ENCODE measurements at regions not wholly inside any gene's neighbourhood (a gene's known extent, or its start where the extent isn't known, plus 50 kb on each side); places are given as distances from the start of the nearest gene placed in this dataset.
"Not testable (repeated sequence)": the region's sequence is repeated elsewhere in the genome, so short reads cannot be mapped to it uniquely, and the experiment has no call there.

DNA sequence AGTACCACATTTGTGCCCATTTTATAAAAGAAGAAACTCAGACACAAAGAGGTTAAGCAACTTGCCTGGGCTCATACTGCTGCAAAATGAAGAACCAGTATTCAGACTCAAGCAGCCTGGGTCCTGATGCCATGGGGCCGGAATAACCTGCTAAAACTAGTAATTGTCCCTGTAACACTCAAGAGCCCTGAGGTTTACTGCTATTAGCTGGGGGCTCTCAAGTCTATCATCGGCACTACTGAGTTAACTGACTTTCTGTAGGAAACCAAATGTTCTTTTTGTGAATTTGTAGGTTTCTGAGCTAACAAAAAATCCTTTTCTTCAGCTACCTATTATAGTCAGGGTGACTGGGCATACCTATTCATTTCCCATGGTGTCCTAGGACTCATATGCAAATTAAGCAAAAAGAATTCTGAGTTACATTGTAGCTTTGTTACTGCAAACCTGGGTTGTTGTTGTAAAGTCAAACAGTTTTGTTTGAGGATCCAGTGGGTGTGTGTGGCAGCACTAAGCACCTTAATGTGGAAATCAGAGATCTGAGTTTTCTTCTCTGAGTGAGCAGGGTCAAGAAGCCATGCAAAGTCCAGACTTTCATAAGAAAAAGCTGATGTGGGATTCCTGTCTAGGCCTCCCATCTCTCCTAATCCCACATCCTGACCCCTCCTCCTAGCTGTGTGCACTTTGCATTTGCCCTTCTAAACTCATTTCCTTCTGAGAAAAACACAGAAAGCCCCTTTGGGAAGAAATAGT lies 72.4 kb upstream of the TNP1 start:
- Histone ChIP-seq H3K27me3 (ENCODE audit: control insufficient read depth, extremely low read depth, insufficient read depth, low read length) (peaks cover under 1% of the 10 kb centered on the region), H4K20me1 (ENCODE audit: control insufficient read depth, extremely low read depth, insufficient read depth, low read length) (no peaks in the 10 kb centered on the region), H3K36me3 (ENCODE audit: control insufficient read depth in 2 of 2, extremely low read depth in 1 of 2, insufficient read depth in 2 of 2, low read length in 2 of 2) (no peaks in the 10 kb centered on the region), H3K9me1 (ENCODE audit: control insufficient read depth, extremely low read depth, insufficient read depth, low read length) (no peaks in the 10 kb centered on the region), H2AFZ (ENCODE audit: control insufficient read depth, low read length) (no peak overlapping the region), H3K9me3 (ENCODE audit: control insufficient read depth, low read depth, low read length) (no peaks in the 10 kb centered on the region), H3K9ac (ENCODE audit: control insufficient read depth, extremely low read depth, insufficient read depth, low read length) (no peak overlapping the region), H3K4me2 (ENCODE audit: control insufficient read depth, extremely low read depth, insufficient read depth, low read depth, low read length) (no peak overlapping the region), H3K27ac (ENCODE audit: control insufficient read depth, insufficient read depth, low read length) (no peak overlapping the region), H3K79me2 (ENCODE audit: control insufficient read depth, insufficient read depth, low read length) (no peaks in the 10 kb centered on the region), H3K4me1 (ENCODE audit: control insufficient read depth, extremely low read depth, insufficient read depth, low read length) (no peaks in the 10 kb centered on the region), H3K4me3 (ENCODE audit: control insufficient read depth in 2 of 3, extremely low read depth in 1 of 3, insufficient read depth in 2 of 3, low read depth in 1 of 3, low read length in 3 of 3) (no peak overlapping the region)
- no peak for FAIRE-seq
- dilution Hi-C loops (cut with MboI; ENCODE audit: extremely low pct_ligation_motif_present, low sequenced_read_pairs), result no loop called here
- TF ChIP-seq EZH2 (IDR thresholded peaks at IDR 0.05; ENCODE audit: low read length), result no peak
- TF ChIP-seq, protein P1, sequence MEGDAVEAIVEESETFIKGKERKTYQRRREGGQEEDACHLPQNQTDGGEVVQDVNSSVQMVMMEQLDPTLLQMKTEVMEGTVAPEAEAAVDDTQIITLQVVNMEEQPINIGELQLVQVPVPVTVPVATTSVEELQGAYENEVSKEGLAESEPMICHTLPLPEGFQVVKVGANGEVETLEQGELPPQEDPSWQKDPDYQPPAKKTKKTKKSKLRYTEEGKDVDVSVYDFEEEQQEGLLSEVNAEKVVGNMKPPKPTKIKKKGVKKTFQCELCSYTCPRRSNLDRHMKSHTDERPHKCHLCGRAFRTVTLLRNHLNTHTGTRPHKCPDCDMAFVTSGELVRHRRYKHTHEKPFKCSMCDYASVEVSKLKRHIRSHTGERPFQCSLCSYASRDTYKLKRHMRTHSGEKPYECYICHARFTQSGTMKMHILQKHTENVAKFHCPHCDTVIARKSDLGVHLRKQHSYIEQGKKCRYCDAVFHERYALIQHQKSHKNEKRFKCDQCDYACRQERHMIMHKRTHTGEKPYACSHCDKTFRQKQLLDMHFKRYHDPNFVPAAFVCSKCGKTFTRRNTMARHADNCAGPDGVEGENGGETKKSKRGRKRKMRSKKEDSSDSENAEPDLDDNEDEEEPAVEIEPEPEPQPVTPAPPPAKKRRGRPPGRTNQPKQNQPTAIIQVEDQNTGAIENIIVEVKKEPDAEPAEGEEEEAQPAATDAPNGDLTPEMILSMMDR (optimal IDR thresholded peaks at IDR 0.05 in 1 of 3, IDR thresholded peaks at IDR 0.05 in 1 of 3, conservative IDR thresholded peaks at IDR 0.05 in 1 of 3; ENCODE audit: extremely low read depth in 1 of 3, insufficient read depth in 2 of 3, low read length in 3 of 3), result no peak
- no peak for DNase-seq (ENCODE audit: low read depth, low spot score)

DNA sequence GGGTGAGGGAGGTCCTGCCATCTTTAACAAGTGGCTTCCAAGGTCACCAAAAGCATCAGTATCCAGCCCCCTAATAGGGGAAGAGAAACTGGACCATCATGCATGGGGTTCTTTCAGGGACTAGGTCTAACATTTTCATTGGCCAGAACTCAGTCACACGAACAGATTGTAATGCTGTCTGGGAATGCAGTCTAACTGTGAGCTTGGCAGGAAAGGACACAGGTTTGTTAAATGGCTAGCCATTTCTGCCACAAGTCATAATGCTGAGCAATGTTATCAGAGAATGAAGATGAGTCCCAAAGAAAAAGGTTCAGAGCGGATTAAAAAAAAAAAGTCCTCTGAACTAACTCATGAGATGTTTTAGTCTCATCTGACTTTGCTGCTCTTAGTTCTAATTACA lies 70.9 kb upstream of the TNP1 start:
- no peaks in the 10 kb centered on the region for H3K9me1 ChIP-seq (ENCODE audit: control insufficient read depth, extremely low read depth, insufficient read depth, low read length)
- no peak overlapping the region for H3K4me2 ChIP-seq (ENCODE audit: control insufficient read depth, extremely low read depth, insufficient read depth, low read depth, low read length)
- no peak overlapping the region for H3K9ac ChIP-seq (ENCODE audit: control insufficient read depth, extremely low read depth, insufficient read depth, low read length)
- TF ChIP-seq EZH2 (IDR thresholded peaks at IDR 0.05; ENCODE audit: low read length), result no peak
- TF ChIP-seq, protein P1 (optimal IDR thresholded peaks at IDR 0.05 in 1 of 3, IDR thresholded peaks at IDR 0.05 in 1 of 3, conservative IDR thresholded peaks at IDR 0.05 in 1 of 3; ENCODE audit: extremely low read depth in 1 of 3, insufficient read depth in 2 of 3, low read length in 3 of 3), result no peak
- FAIRE-seq (no peak), DNase-seq (ENCODE audit: low read depth, low spot score) (no peak)
- no peak overlapping the region for H3K27ac ChIP-seq (ENCODE audit: control insufficient read depth, insufficient read depth, low read length)
- H3K27me3 ChIP-seq (ENCODE audit: control insufficient read depth, extremely low read depth, insufficient read depth, low read length), result peaks cover 3% of the 10 kb centered on the region
- H3K36me3 ChIP-seq (ENCODE audit: control insufficient read depth in 2 of 2, extremely low read depth in 1 of 2, insufficient read depth in 2 of 2, low read length in 2 of 2), result no peaks in the 10 kb centered on the region
- no peaks in the 10 kb centered on the region for H3K9me3 ChIP-seq (ENCODE audit: control insufficient read depth, low read depth, low read length)
- H3K4me3 ChIP-seq (ENCODE audit: control insufficient read depth in 2 of 3, extremely low read depth in 1 of 3, insufficient read depth in 2 of 3, low read depth in 1 of 3, low read length in 3 of 3), result no peak overlapping the region
- H3K4me1 ChIP-seq (ENCODE audit: control insufficient read depth, extremely low read depth, insufficient read depth, low read length), result no peaks in the 10 kb centered on the region
- no peaks in the 10 kb centered on the region for H4K20me1 ChIP-seq (ENCODE audit: control insufficient read depth, extremely low read depth, insufficient read depth, low read length)
- no peak overlapping the region for H2AFZ ChIP-seq (ENCODE audit: control insufficient read depth, low read length)
- H3K79me2 ChIP-seq (ENCODE audit: control insufficient read depth, insufficient read depth, low read length), result no peaks in the 10 kb centered on the region
- dilution Hi-C loops (cut with MboI; ENCODE audit: extremely low pct_ligation_motif_present, low sequenced_read_pairs), result no loop called here

DNA sequence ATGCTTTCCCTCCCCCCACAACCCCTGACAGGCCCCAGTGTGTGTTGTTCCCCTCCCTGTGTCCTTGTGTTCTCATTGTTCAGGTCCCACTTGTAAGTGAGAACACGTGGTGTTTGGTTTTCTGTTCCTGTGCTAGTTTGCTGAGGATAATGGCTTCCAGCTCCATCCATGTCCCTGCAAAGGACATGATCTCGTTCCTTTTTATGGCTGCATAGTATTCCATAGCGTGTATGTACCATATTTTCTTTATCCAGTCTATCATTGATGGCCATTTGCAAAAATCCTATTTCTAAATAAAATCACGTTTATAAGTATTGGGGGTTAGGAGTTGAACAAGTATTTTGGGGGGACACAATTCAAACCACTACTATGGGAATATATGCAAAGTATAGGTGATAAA lies 69.5 kb upstream of the TNP1 start:
- H3K27me3 ChIP-seq (ENCODE audit: control insufficient read depth, extremely low read depth, insufficient read depth, low read length); FAIRE-seq; H3K79me2 ChIP-seq (ENCODE audit: control insufficient read depth, insufficient read depth, low read length); H3K9me1 ChIP-seq (ENCODE audit: control insufficient read depth, extremely low read depth, insufficient read depth, low read length); DNase-seq (ENCODE audit: low read depth, low spot score); H4K20me1 ChIP-seq (ENCODE audit: control insufficient read depth, extremely low read depth, insufficient read depth, low read length); H3K4me1 ChIP-seq (ENCODE audit: control insufficient read depth, extremely low read depth, insufficient read depth, low read length); dilution Hi-C loops (cut with MboI; ENCODE audit: extremely low pct_ligation_motif_present, low sequenced_read_pairs); H3K4me2 ChIP-seq (ENCODE audit: control insufficient read depth, extremely low read depth, insufficient read depth, low read depth, low read length); H2AFZ ChIP-seq (ENCODE audit: control insufficient read depth, low read length); H3K9me3 ChIP-seq (ENCODE audit: control insufficient read depth, low read depth, low read length); H3K4me3 ChIP-seq (ENCODE audit: control insufficient read depth in 2 of 3, extremely low read depth in 1 of 3, insufficient read depth in 2 of 3, low read depth in 1 of 3, low read length in 3 of 3); H3K9ac ChIP-seq (ENCODE audit: control insufficient read depth, extremely low read depth, insufficient read depth, low read length); H3K36me3 ChIP-seq (ENCODE audit: control insufficient read depth in 2 of 2, extremely low read depth in 1 of 2, insufficient read depth in 2 of 2, low read length in 2 of 2); H3K27ac ChIP-seq (ENCODE audit: control insufficient read depth, insufficient read depth, low read length): not testable (repeated sequence)

Measured in keratinocyte (primary cell).